DMS79 treated with DMSO at 0.1 percent for 48 hours (cell line): ENCODE measurements at regions not wholly inside any gene's neighbourhood (a gene's known extent, or its start where the extent isn't known, plus 50 kb on each side); places are given as distances from the start of the nearest gene placed in this dataset.
A peak's percentile ranks its signal among the peaks of the same experiment; 100 is the strongest.
"Not testable (repeated sequence)": the region's sequence is repeated elsewhere in the genome, so short reads cannot be mapped to it uniquely, and the experiment has no call there.

Experiments
- DNase-seq: peaks from one replicate; lab custom pipeline; 2025; lab: John Stamatoyannopoulos, UW

DNA sequence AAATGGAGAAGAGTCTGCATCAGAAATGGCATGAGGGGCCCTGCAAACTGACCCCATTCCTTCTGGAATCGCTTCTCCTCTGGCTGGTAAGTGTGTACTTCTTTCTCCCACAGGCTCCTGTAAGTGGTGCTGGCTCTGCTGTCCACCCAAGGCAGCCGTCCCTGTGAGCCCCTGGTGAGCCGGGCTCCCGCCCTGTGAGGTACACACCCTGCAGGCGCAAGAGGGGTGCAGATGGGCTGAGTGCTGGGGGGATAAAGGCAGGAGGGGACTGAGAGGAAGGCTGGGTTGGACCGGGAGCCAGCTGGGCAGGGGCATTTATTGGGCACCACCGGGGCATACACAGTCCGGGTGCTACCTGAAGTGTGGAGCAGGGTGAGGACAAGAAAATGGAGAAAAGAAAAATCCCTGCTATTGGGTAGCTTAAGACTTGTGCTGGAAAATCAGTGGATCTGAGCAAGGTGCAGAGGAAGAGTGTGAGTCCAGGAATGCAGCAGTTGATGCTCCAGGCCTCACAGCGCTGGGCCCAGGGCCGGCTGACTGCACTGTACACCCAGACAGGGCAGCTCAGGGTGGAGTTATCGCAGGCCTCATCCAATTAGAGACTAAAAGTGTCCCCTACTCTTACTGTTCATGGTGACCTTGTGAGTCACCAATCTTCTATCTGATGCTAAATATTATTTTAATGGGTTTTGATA is 455.1 kb upstream of the B3GAT1 start:
- DNase-seq = no peak

DNA sequence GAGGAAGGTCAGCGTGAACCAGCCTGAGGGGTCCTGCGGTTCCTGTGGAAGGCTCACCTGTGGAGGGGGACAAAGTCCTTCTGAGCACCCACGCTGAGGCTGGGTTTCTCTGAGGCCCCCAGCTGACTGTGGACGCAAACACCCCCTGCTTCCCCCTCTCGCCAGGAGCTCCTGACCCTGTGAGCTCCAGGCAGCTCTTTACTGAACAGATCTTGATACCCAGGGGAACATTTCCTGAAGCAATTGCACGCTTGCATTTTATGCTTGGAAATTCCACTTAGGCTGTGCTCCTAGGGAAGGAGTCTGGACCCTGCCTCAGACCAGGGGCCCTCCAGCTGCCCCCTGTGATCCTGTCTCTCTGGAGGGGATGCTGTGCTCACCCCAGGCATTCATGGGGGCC is 454.2 kb upstream of the B3GAT1 start:
- no peak for DNase-seq

DNA sequence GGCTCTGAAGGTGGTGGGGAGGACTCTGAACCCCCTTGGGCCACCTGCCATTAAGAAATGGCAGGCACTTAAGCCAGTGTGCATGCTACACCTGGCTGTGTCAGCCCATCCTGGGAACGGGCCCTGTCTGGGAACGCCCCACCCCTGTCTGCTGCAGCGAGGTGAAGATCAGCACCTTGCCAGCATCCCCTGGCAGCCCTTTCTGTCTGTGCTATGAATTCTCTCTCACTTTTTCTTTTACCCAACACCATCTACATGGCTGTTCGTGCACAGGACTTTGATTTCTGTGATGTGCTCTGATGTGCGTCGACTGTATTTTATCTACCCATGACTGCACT is 452.9 kb upstream of the B3GAT1 start:
- DNase-seq = no peak

DNA sequence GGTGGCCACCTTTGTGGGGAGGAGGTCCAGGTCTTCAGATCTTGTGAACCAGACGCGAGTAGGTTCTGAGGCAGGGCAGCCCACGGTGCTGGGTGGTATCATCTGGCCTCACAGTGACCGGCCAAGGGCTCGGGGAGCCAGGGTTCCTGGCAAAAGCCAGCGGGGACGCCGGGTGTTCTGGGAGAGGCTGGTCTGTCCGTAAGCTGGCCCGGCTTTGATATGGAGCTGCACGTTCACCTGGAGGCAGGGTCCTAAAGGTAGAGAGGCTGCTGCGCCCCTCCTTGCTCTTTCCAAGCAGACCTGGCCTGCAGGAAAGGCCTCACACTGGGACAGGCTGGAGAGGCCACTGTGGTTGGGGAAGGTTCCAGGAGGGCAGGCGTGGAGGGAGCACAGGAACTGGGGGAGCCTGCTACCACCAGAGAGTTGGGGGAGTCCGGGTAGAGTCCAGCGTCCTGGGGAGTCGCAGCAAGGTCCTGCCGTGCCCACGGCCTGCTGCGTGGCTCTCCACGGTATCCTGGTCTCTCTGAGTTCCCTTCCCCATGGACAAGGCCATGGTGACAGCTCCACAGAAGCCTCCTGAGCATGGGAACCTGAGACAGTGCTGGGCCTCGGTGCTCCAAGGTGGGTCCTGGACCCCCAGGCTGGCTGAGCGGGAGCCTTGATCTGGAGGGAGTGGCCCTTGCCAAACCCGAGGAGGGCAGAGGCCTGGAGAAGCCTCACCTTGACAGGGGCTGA is 452.4 kb upstream of the B3GAT1 start:
- no peak for DNase-seq

DNA sequence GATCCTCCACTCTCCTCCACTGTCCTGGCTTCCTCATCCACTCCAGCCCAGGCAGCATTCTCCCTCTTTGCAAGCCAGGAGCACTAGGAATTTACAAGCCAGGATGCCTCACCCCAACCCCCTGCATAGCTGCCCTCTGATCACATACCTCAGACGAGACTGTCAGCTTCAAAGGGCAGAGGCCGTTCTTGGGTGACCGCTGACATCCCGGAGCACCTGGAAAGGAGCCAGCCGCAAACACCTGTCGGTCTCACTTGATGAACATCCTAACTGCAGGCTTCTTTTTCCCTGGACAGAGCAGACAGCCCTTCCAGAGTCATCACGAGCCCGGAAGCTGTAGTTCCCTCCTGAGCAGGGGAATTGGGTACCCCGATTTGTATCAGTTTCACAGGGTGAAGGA is 451.3 kb upstream of the B3GAT1 start:
- DNase-seq = no peak

DNA sequence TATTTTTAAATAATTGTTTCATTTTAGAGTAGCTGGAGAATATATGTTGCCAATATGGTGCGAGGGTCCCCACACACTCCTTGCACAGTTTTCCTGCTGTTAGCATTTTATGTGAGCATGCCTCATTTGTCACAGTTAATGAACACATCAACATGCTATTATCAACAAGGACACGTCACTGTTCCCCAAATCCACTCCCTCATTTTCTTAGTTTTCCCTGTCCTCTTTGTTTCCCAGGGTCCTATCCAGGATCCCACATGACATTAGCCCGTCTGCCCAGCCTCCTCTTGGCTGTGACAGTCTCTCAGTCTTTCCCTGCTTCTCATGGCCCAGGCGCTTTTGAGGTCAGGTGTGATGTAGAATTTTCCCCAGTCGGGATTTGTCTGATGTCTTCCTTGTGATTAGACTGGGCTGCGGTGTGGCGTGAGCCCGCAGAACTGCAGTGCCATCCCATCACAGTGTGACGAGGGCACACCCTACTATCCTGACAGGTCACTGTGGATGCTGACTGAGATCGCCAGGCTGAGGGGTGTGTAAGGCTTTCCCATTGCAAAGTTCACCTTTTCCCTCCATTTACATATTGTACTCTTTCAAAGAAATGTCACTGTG is 450.6 kb upstream of the B3GAT1 start:
- DNase-seq = no peak

DNA sequence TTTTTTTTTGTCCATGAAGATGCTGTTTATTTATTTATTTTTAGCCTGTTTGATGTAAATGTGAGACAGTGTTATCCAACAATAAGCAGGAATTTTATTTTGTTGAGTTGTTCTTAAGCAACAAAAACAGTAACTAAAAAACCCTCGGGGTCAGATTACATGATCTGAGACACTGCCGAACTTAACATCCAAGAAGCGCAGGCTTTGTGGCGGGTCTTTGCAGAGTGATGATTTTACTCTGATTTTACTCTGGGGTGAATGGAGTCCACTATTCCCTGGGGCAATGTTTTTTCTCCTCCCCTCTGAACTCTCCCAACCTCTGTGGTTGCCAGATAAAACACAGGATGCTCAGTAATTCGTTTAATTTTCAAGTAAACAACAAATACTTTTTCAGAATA is 450.1 kb upstream of the B3GAT1 start:
- peak; percentile 48 for DNase-seq

DNA sequence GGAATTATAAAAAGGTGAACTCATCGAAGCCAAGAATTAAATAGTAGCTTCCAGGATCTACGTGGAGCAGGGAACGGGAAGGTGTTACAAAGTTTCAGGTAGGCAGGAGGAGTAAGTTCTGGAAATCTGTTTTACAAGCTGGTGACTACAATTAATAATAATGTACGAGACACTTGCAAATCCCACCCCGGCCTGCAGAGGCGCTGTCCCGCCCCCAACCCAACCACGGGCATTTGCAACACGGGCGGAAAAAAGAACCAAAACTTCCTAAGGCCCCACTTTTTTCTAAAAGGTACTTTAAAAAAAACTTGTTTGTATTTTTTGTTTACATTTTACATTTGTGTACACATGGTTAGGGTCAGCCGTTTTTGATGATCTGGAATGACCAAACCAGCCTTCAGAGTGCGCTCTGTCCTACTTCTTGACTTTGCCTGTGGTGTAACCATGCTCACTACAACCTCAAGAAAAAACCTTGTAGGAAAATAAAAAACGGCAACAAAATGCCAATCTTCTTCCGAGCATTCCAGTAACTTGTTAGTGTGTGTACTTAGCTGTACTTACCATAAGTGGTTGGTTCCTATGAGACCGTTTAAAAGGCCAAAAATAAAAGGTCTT is 449.6 kb upstream of the B3GAT1 start:
- DNase-seq = no peak

DNA sequence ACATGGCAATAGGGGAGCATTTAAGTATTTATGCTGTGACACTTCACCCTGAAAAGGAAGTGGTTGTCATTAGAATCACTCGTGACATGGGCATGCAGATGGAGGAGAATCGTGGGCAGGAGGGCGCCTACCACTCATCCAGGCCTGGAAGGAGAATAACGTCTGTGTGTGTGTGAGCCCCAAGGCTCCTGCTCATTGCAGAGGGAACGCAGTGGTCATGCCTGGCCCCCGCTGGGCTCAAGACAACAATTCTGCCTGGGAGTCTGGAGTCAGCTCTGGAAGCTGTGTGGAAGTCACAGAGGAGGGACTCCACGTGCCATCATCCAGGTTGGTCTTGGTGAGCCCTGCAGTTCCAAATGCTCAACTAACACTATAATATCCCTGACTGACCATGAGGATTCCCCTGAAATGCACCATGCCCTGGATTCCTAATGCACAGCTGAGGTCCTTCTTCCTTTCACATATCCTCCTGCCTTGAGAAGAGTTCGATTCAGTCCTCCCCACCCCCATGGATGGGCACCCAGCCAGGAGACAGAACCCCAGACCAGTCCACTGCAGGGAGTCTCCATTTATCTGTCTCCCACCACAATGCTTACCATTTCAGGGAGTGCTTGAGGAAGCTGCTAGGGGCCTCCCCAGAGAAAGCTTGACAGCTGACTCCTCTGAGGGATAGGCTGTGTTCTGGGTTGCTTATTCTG is 446.9 kb upstream of the B3GAT1 start:
- DNase-seq = no peak

DNA sequence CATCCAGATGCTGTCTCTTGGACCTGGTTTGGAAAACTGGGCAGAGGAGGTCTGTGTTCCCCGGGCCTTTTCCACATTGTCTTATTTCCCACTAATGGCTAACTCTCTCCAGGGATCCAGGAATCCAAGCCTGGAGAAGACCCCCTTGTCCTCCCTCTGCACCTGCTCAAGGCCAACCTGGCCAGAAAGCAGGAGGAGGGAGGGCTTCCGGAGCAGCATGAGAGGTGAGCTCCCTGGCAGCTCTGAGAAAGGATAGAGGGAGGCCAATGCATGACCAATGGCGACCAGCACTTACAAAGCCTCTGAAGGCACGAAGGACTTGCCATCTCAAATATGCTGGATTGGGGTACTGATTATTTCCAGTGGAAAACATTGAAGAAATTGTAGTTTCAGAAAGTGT is 445.0 kb upstream of the B3GAT1 start:
- DNase-seq = no peak

DNA sequence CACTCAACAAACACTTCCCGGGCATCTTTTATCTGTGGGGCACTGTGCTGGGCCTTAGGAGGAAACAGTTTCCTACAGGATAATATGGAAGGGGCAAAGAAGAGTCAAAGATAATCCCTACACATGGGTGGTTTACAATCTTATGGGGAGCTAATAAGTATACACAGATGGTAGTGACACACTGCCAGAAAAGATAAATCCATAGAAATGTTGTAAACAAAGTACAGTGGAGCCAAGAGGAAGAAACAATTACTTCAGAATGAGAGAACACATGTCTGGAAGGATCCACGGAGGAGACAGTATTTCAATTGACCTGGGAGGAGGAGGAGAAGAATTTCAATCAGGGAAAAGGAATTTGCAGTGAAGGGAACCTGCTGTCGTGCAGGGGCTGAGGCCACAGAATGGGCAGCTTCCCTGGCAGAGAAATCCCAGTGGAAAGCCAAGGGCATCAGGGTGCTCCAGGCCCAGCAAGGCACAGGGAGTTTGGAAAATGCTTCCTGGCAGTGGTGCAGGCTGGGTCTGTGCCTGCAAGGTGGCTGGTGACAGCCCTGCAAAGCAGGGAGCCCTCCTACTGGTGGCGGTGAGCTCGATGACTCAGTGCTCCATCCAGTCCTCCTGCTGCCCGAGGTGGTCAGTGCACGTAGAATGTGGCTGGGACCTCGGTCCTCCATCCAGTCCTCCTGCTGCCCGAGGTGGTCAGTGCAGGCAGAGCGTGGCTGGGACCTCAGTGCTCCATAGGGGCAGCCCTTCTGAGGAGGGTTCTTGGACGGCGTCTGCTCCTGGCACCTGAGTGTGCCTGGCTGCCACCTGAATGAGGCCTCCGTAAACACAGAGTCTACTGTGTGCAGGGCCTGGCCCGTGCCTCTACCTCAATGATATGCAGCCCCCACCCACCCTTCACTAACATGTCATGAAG is 444.3 kb upstream of the B3GAT1 start:
- no peak for DNase-seq

DNA sequence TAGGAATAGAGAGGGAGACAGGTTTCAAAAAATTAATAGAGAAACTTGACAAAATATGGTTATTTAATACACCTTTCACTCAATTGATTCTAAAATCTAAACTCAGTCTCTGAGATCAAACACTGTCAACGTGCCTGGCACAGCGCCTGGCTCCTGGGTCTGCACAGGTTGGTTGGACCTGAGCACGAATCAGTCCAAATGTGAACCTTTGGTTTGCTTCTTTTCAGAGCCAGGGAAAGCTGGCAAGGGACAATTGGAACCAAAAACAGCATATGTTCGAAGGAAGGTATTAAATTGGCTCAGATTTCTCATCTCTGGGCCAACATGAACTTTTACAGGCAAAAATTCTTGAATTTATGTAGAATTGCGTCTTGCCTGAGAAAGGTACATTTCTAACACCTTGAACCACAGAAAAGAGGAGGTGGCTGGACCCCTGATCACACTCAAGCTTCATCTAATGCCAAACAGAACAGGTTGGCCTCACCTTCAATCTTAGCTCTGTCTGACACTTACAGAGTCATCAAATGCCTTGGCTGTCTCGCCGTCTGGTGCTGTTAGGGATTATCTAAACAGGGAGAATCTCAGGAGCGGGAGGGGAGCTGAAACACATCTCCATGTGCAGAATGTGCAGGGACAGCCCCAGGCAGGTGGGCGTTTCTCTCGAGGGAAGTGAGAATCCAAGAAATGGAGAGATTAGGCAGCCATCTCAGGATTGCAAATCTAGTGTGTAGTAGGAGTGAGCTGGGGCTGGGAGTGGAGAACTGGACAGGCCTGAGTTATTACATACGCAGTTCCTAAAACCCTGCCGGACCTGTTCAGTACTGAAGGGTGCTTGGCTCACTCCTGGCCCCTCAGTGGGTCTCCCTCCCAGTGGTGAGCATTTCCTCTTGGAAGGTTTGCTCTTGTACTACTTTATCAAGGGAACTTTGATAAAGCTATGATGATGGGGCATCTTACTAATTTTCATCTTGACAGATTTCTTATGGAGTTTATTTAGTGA is 442.2 kb upstream of the B3GAT1 start:
- DNase-seq = no peak

DNA sequence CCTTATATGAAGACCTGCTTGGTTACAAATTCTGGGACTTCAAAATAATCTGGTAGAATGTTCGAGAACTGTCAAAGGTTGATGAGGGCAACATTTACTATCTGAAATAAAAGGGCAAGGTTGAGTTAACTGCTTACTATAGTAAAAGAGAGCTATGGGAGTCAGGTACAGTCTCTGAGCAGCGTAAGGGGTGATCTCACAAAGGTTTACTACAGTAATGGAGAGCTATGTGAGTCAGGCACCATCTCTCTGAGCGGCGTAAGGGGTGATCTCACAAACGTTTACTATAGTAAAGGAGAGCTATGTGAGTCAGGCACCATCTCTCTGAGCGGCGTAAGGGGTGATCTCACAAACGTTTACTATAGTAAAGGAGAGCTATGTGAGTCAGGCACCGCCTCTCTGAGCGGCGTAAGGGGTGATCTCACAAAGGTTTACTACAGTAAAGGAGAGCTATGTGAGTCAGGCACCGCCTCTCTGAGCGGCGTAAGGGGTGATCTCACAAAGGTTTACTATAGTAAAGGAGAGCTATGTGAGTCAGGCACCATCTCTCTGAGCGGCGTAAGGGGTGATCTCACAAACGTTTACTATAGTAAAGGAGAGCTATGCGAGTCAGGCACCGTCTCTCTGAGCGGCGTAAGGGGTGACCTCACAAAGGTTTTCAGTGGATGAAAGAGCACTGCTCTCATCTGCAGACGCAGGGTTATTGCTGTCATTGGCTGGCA is 439.6 kb upstream of the B3GAT1 start:
- not testable (repeated sequence) for DNase-seq

DNA sequence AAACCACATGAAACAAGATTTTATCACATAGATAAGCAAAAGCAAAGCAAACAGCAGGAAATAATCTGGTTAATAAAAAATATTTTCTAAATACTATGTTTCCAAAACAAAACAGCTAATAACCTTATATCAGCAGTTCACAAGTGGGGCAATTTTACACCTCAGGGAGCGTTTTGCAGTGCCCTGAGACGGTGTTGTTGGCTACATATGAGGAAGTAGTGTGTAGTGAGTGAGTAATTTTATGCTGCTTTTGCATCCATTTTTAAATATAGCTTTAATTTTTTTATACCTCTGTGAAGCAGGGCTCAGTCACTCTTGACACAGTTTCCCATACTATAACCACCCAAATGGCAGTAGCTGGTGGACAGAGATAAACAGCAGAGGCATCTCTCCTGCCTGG is 438.5 kb upstream of the B3GAT1 start:
- DNase-seq = no peak

DNA sequence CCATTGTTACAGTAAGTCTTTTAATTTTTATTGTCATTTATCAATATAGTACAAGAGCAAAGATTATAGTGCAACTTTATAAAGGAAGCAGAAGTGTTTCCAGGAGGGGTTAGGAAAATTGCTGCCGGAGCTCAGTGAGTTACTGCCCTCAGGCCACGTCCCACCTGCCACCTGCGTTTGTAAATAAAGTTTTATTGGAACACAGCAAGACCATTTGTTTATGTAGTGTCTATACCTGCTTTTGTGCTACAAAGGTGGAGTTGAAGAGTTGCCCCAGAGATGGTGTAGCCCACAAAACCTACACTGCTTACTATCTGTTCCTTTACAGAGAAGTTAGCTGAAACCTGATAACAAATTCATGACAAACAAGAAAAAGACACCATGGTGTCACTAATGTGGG is 437.8 kb upstream of the B3GAT1 start:
- no peak for DNase-seq

DNA sequence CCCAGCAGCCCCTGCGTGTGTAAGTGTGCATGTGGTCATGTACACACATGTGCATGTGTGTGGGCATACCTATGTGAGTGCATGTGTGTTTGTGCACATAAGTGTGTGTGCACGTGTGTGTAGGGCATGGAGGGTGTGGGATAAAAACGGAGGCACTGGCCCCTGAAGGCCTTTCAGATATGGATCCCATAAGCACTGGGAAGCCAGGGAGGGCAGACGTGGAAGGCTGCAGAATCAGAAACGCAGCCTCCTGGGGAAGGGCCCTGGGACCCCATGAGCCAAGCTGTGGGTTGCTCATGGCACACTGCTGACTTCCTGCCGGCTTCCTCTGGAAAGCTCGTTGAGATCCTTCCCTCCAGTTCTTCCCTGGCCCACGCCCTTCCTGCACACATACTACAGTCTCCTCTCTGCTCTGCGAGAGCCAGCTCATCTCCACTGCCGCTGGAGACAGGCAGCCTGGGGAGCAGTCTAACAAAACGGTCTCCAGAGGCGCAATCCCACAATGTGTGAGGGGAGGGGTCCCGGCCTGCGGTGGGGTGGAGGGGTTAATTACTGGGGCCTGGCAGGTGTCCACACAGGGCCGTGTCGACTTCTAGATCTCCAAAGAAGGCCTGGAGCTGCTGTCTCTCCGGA is 435.2 kb upstream of the B3GAT1 start:
- no peak for DNase-seq

DNA sequence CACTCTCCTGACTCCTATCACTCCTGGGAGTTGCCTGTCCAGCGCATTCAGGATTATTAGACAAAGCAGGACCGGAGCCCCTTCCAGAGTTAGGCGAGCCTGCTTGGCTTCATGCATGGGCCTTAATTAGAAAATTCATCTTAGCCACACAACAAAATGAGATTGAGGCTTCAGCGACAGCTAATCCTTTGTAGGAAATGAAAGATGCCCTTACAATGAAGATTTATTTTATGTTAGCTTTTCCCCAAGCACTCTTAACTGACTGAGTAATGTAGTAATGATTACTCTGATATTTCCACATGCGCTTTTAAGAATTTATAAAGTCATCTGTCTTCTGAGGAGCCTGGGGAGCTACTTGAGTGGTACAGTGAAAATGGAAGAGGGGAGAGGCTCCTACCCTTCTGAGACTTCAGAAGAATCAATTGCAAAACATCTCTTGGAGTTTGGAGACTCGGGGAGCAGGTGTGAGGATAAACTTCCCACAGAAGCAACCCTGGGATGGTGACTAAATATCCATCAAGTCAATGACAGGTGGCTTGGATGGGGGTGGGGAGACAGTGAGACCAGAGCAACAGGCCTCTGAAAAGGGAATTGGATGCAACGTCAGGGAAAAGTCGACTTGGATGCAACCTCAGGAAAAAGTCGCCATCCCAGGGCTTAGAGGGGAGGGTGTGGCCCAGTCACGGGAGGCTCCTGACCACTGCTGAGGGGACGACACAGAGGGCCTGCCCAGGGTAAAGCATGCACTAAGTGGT is 434.5 kb upstream of the B3GAT1 start:
- DNase-seq = no peak
